ENCODE measurements at regions not wholly inside any gene's neighbourhood (a gene's known extent, or its start where the extent isn't known, plus 50 kb on each side); places are given as distances from the start of the nearest gene placed in this dataset.

GRCh38 chrX:149259241-149259640, 245.9 kb downstream of the IDS start:
- Histone ChIP-seq H3K9me3 (ENCODE audit: low read depth) (no peaks in the 10 kb centered on the region), H3K4me1 (no peaks in the 10 kb centered on the region), H4K20me1 (ENCODE audit: low read depth) (no peaks in the 10 kb centered on the region), H3K4me2 (no peak overlapping the region), H3K9ac (no peak overlapping the region), H3K27me3 (no peaks in the 10 kb centered on the region), H3K27ac (no peak overlapping the region), H3K36me3 (no peaks in the 10 kb centered on the region), H3K4me3 (no peak overlapping the region), H3K79me2 (ENCODE audit: low read depth) (no peaks in the 10 kb centered on the region), H2AFZ (replicated peaks) (no peak overlapping the region), H3F3A (ENCODE audit: low read depth) (no peaks in the 10 kb centered on the region)
- DNase-seq (ENCODE audit: low spot score) = no peak
- H3K36me3 Mint-ChIP-seq = no peaks in the 10 kb centered on the region
- peaks cover 6% of the 10 kb centered on the region for H3K27me3 Mint-ChIP-seq (ENCODE audit: insufficient read depth, low read depth)
- H3K9me3 Mint-ChIP-seq = no peaks in the 10 kb centered on the region
- H3K4me3 Mint-ChIP-seq = no peak overlapping the region
- no peaks in the 10 kb centered on the region for H3K4me1 Mint-ChIP-seq
- H3K27ac Mint-ChIP-seq = no peak overlapping the region
- TF ChIP-seq CTCF (IDR thresholded peaks at IDR 0.05) (no peak), EZH2 (IDR thresholded peaks at IDR 0.05) (no peak), EZH2phosphoT487 (IDR thresholded peaks at IDR 0.05) (no peak)

DNA sequence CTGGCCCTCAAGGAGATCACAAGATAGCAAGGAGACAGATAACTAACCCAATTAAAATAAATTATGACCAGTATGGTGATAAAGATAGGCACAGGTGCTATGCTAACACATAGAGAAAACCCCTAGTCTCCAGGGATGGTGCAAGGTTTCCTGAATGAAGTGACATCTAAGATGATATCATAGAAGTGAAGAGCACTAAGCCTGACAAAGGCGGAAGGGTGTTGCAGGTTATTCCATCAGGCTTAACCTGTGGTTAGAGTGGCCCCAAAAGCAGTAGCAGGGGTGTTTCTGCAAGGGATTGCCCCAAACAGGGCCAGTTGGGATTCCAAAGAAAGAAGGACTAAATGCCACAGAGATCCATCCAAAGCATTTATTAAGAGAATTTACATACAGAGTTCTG, 249.2 kb downstream of the IDS start:
- Histone ChIP-seq H3K4me2 (no peak overlapping the region), H3K27ac (no peak overlapping the region), H3K27me3 (no peaks in the 10 kb centered on the region), H3F3A (ENCODE audit: low read depth) (no peaks in the 10 kb centered on the region), H2AFZ (replicated peaks) (no peak overlapping the region), H3K4me3 (no peak overlapping the region), H3K4me1 (no peaks in the 10 kb centered on the region), H3K36me3 (no peaks in the 10 kb centered on the region), H3K9ac (no peak overlapping the region), H3K9me3 (ENCODE audit: low read depth) (no peaks in the 10 kb centered on the region), H3K79me2 (ENCODE audit: low read depth) (no peaks in the 10 kb centered on the region), H4K20me1 (ENCODE audit: low read depth) (no peaks in the 10 kb centered on the region)
- Mint-ChIP-seq H3K27ac (no peak overlapping the region), H3K4me1 (no peaks in the 10 kb centered on the region), H3K9me3 (peaks cover 6% of the 10 kb centered on the region), H3K27me3 (ENCODE audit: insufficient read depth, low read depth) (peaks cover 3% of the 10 kb centered on the region), H3K36me3 (no peaks in the 10 kb centered on the region), H3K4me3 (no peak overlapping the region)
- DNase-seq (ENCODE audit: low spot score) = no peak
- no peak for TF ChIP-seq CTCF (IDR thresholded peaks at IDR 0.05)
- TF ChIP-seq EZH2 (IDR thresholded peaks at IDR 0.05) = no peak
- TF ChIP-seq EZH2phosphoT487 (IDR thresholded peaks at IDR 0.05) = no peak

DNA sequence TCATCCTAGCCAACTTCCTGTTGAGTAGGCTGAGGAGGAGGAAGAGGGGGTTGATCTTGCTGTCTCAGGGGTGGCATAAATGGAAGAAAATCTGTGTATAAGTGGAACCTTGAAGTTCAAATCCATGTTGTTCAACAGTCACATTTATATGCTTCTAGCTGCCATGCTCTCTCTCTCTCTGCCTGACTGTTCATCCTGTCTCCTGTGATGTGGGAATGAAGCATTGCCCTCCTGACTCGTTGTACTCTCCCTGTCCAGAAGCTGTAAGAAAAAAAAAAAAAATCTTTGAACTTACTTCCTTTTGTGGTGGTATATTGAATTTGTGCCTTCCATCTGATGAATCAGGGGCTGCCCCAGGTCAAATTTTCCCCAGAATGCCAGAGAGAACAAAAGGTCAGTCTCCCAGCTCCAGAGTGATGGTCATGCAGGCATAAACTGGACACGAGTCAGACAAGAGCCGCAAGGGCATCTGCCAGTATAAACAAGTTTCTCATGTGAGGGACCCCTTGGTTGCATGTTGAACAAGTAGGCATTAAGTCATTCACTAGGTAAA, 257.0 kb downstream of the IDS start:
- Mint-ChIP-seq H3K27me3 (ENCODE audit: insufficient read depth, low read depth) (no peaks in the 10 kb centered on the region), H3K4me1 (peaks cover 3% of the 10 kb centered on the region), H3K9me3 (peaks cover 10% of the 10 kb centered on the region), H3K36me3 (no peaks in the 10 kb centered on the region), H3K27ac (no peak overlapping the region), H3K4me3 (no peak overlapping the region)
- no peaks in the 10 kb centered on the region for H4K20me1 ChIP-seq (ENCODE audit: low read depth)
- H3K79me2 ChIP-seq (ENCODE audit: low read depth) = no peaks in the 10 kb centered on the region
- no peak for DNase-seq (ENCODE audit: low spot score)
- no peak overlapping the region for H3K27ac ChIP-seq
- no peak overlapping the region for H3K4me3 ChIP-seq
- no peak overlapping the region for H2AFZ ChIP-seq (replicated peaks)
- H3K36me3 ChIP-seq = no peaks in the 10 kb centered on the region
- H3K4me1 ChIP-seq = no peaks in the 10 kb centered on the region
- no peaks in the 10 kb centered on the region for H3F3A ChIP-seq (ENCODE audit: low read depth)
- H3K9me3 ChIP-seq (ENCODE audit: low read depth) = no peaks in the 10 kb centered on the region
- no peaks in the 10 kb centered on the region for H3K27me3 ChIP-seq
- no peak overlapping the region for H3K4me2 ChIP-seq
- TF ChIP-seq CTCF (IDR thresholded peaks at IDR 0.05) (no peak), EZH2phosphoT487 (IDR thresholded peaks at IDR 0.05) (no peak), EZH2 (IDR thresholded peaks at IDR 0.05) (no peak)
- H3K9ac ChIP-seq = no peak overlapping the region

Data from neural progenitor cell (in vitro differentiated cells).